Lung (tissue), 11 donors: ENCODE measurements at regions not wholly inside any gene's neighbourhood (a gene's known extent, or its start where the extent isn't known, plus 50 kb on each side); places are given as distances from the start of the nearest gene placed in this dataset.
"Not testable (repeated sequence)": the region's sequence is repeated elsewhere in the genome, so short reads cannot be mapped to it uniquely, and the experiment has no call there.

Source experiments
- ATAC-seq: fragments of 200-7000 bp; cut with Tn5 transposase; one replicate; pipeline ENCODE4 v1.9.1; 2020; ENCODE audit warnings: moderate number of reproducible peaks; ENCODE audit not compliant: insufficient read depth, low FRiP score
- DNase-seq, 3 donors: peaks; one replicate each; pipeline ENCODE4 v3.0.0-alpha.2; 2013 to 2017
- H3K27ac ChIP-seq, 2 donors: one replicate each; pipeline ENCODE4 v1.5.1; 2013; ENCODE audit warnings: mild to moderate bottlenecking in 2 of 2, moderate library complexity in 2 of 2, control low read depth in 1 of 2, inconsistent platforms in 1 of 2, low read depth in 1 of 2, low read length in 1 of 2
- H3K27me3 ChIP-seq, 3 donors: one replicate each; pipeline ENCODE4 v1.5.1; 2013; ENCODE audit warnings: low read length in 2 of 3; ENCODE audit not compliant: control insufficient read depth in 3 of 3, insufficient read depth in 3 of 3
- H3K36me3 ChIP-seq, 4 donors: one replicate each; pipeline ENCODE4 v1.5.1; 2013; ENCODE audit warnings: low read length in 4 of 4, mild to moderate bottlenecking in 1 of 4, moderate library complexity in 1 of 4; ENCODE audit not compliant: control insufficient read depth in 4 of 4, insufficient read depth in 4 of 4
- H3K4me1 ChIP-seq, 5 donors: one replicate each; pipeline ENCODE4 v1.5.1; 2013; ENCODE audit warnings: low read length in 5 of 5, mild to moderate bottlenecking in 2 of 5, moderate library complexity in 1 of 5; ENCODE audit not compliant: control insufficient read depth in 5 of 5, insufficient read depth in 5 of 5
- H3K4me3 ChIP-seq: one replicate; pipeline ENCODE4 v1.5.1; 2013; ENCODE audit warnings: mild to moderate bottlenecking, control low read depth, moderate library complexity
- H3K9ac ChIP-seq, 2 donors: one replicate each; pipeline ENCODE4 v1.5.1; 2013; ENCODE audit warnings: low read length in 2 of 2, control low read depth in 1 of 2; ENCODE audit not compliant: insufficient read depth in 1 of 2
- H3K9me3 ChIP-seq, 4 donors: one replicate each; pipeline ENCODE4 v1.5.1; 2013; ENCODE audit warnings: low read length in 3 of 4, mild to moderate bottlenecking in 1 of 4, moderate library complexity in 1 of 4; ENCODE audit not compliant: control insufficient read depth in 4 of 4, insufficient read depth in 3 of 4
- WGBS, 2 donors: extraction: QIAGEN DNeasy Blood & Tissue Kit; methylation state at CpG; one replicate each; pipeline ENCODE4 v1.1.7; 2013; 5-methylcytosine and 5-hydroxymethylcytosine counted together
- TF ChIP-seq, protein P1 (sequence below): IDR thresholded peaks from 2 replicates; pipeline ENCODE4 v1.5.1; 2012; ENCODE audit warnings: mild to moderate bottlenecking; ENCODE audit errors: control extremely low read depth, extremely low read depth
- donor health status: control.
- donor health status: control.
- donor health status: Bipolar disorder and iron deficiency.
- donor health status: healthy.
- donor health status: DM: yes; HTN: yes; CAD: no.

- no peak overlapping the region for H3K27ac ChIP-seq
- no peaks in the 10 kb centered on the region for H3K4me1 ChIP-seq
- TF ChIP-seq, protein P1, sequence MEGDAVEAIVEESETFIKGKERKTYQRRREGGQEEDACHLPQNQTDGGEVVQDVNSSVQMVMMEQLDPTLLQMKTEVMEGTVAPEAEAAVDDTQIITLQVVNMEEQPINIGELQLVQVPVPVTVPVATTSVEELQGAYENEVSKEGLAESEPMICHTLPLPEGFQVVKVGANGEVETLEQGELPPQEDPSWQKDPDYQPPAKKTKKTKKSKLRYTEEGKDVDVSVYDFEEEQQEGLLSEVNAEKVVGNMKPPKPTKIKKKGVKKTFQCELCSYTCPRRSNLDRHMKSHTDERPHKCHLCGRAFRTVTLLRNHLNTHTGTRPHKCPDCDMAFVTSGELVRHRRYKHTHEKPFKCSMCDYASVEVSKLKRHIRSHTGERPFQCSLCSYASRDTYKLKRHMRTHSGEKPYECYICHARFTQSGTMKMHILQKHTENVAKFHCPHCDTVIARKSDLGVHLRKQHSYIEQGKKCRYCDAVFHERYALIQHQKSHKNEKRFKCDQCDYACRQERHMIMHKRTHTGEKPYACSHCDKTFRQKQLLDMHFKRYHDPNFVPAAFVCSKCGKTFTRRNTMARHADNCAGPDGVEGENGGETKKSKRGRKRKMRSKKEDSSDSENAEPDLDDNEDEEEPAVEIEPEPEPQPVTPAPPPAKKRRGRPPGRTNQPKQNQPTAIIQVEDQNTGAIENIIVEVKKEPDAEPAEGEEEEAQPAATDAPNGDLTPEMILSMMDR, result no peak
- no peak overlapping the region for H3K9ac ChIP-seq
- no peaks in the 10 kb centered on the region for H3K27me3 ChIP-seq
- WGBS, 2 donors, result 94 to 95% methylated on average over 7 of the region's 7 CpGs
- no peaks in the 10 kb centered on the region for H3K36me3 ChIP-seq
- no peaks in the 10 kb centered on the region for H3K9me3 ChIP-seq
- ATAC-seq (no peak), DNase-seq (no peak)
- no peak overlapping the region for H3K4me3 ChIP-seq
Measured at GRCh38 chr6:130613176-130613575, 214.0 kb upstream of the SMLR1 start.

DNA sequence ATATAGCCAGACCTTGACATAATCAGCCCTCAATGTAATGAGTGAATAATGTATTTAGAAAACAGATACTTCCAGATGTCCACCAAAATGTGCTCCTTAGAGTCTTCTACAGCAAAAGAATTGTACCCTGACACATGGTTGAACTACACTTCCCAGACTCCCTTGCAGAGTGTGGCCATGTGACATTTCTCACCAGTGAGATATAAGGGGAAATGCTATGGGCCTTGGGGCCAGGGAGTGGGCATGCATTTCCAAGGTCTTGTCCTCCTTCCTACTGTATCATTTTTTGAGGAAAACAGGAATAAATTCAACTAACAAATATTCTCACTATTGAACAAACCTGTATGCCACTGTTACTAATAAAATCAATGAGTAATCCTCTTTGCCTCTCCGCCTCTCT, 211.4 kb upstream of the SMLR1 start:
- Histone ChIP-seq H3K4me3 (no peak overlapping the region), H3K4me1 (no peaks in the 10 kb centered on the region), H3K36me3 (no peaks in the 10 kb centered on the region), H3K27me3 (no peaks in the 10 kb centered on the region), H3K9me3 (no peaks in the 10 kb centered on the region), H3K27ac (no peak overlapping the region), H3K9ac (no peak overlapping the region)
- TF ChIP-seq, protein P1, result no peak
- no peak for ATAC-seq
- DNase-seq, result no peak
- 89 to 96% methylated on average over 1 of the region's 1 CpG for WGBS, 2 donors

GRCh38 chr6:130617658-130618057, 209.5 kb upstream of the SMLR1 start:
- H3K9me3 ChIP-seq, result no peaks in the 10 kb centered on the region
- 82 to 87% methylated on average over 2 of the region's 2 CpGs for WGBS, 2 donors
- TF ChIP-seq, protein P1, result no peak

GRCh38 chr6:130618806-130619205, 208.4 kb upstream of the SMLR1 start:
- WGBS, 2 donors, result 91% methylated on average over 5 of the region's 5 CpGs
- not testable (repeated sequence) for ATAC-seq

More at GRCh38 chr6:130617658-130618057, 209.5 kb upstream of the SMLR1 start:
- no peak for DNase-seq
- Histone ChIP-seq H3K9ac (no peak overlapping the region), H3K27ac (no peak overlapping the region), H3K4me1 (no peaks in the 10 kb centered on the region), H3K4me3 (no peak overlapping the region), H3K27me3 (no peaks in the 10 kb centered on the region), H3K36me3 (no peaks in the 10 kb centered on the region)
- ATAC-seq, result no peak

More at GRCh38 chr6:130618806-130619205, 208.4 kb upstream of the SMLR1 start:
- H3K9me3 ChIP-seq, DNase-seq, H3K36me3 ChIP-seq, H3K4me1 ChIP-seq, H3K27ac ChIP-seq, H3K4me3 ChIP-seq, H3K9ac ChIP-seq, H3K27me3 ChIP-seq: not testable (repeated sequence)
